ENCODE measurements at regions not wholly inside any gene's neighbourhood (a gene's known extent, or its start where the extent isn't known, plus 50 kb on each side); places are given as distances from the start of the nearest gene placed in this dataset.

DNA sequence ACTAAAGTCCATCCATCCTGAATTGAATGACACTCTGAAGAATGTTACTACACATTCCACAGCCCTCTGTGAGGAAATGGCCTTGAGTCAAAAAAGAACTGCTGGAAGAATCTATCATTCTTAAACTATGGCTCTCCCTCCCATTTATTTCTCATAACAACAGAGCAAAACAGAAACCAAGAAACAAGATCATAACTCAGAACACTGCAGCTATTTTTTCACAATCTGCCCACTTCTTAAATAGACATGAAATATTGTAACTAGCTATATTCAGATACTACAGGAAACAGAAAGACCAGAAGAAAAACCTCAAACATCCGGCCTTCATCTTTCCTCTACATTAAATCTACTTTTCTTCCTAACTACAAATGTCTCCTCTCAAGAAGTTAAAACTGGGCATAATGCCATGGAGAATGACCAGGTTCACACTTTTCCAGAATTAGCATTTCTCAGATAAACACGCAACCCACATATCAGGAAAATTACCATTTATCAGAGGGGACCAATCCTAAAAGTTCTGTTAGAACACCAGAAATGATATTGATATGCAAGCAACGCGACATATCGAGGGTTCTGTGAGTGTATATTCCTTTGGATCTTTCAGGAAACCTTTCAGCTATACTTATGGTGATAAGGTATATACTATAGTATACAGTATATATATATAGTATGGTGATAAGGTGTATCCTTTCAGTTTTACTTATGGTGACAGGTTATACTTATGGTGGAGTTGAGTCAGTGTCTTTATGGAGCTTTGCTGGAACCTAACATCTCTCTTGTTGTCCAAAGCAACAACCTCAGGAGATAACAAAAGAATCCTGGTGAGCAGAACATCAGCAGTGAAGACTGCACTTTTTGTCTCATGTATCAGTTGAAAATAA lies 60.4 kb upstream of the IRF2 start (continued):
- TF ChIP-seq MYC (IDR thresholded peaks at IDR 0.05; ENCODE audit: insufficient read depth, insufficient read length, insufficient replicate concordance, low read length, severe bottlenecking) = no peak
- TF ChIP-seq HDAC6 (IDR thresholded peaks at IDR 0.05; ENCODE audit: unreplicated experiment) = no peak
- TF ChIP-seq, protein P1, sequence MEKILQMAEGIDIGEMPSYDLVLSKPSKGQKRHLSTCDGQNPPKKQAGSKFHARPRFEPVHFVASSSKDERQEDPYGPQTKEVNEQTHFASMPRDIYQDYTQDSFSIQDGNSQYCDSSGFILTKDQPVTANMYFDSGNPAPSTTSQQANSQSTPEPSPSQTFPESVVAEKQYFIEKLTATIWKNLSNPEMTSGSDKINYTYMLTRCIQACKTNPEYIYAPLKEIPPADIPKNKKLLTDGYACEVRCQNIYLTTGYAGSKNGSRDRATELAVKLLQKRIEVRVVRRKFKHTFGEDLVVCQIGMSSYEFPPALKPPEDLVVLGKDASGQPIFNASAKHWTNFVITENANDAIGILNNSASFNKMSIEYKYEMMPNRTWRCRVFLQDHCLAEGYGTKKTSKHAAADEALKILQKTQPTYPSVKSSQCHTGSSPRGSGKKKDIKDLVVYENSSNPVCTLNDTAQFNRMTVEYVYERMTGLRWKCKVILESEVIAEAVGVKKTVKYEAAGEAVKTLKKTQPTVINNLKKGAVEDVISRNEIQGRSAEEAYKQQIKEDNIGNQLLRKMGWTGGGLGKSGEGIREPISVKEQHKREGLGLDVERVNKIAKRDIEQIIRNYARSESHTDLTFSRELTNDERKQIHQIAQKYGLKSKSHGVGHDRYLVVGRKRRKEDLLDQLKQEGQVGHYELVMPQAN (conservative IDR thresholded peaks at IDR 0.05) = no peak
- TF ChIP-seq CBFB (IDR thresholded peaks at IDR 0.05; ENCODE audit: low read depth) = peak; percentile 86
- no peak for TF ChIP-seq POLR2A (IDR thresholded peaks at IDR 0.05; ENCODE audit: low read depth, low read length)
- no peak for TF ChIP-seq NR2C1 (IDR thresholded peaks at IDR 0.05)
- TF ChIP-seq LARP7 (IDR thresholded peaks at IDR 0.05) = no peak
- TF ChIP-seq, protein P2, sequence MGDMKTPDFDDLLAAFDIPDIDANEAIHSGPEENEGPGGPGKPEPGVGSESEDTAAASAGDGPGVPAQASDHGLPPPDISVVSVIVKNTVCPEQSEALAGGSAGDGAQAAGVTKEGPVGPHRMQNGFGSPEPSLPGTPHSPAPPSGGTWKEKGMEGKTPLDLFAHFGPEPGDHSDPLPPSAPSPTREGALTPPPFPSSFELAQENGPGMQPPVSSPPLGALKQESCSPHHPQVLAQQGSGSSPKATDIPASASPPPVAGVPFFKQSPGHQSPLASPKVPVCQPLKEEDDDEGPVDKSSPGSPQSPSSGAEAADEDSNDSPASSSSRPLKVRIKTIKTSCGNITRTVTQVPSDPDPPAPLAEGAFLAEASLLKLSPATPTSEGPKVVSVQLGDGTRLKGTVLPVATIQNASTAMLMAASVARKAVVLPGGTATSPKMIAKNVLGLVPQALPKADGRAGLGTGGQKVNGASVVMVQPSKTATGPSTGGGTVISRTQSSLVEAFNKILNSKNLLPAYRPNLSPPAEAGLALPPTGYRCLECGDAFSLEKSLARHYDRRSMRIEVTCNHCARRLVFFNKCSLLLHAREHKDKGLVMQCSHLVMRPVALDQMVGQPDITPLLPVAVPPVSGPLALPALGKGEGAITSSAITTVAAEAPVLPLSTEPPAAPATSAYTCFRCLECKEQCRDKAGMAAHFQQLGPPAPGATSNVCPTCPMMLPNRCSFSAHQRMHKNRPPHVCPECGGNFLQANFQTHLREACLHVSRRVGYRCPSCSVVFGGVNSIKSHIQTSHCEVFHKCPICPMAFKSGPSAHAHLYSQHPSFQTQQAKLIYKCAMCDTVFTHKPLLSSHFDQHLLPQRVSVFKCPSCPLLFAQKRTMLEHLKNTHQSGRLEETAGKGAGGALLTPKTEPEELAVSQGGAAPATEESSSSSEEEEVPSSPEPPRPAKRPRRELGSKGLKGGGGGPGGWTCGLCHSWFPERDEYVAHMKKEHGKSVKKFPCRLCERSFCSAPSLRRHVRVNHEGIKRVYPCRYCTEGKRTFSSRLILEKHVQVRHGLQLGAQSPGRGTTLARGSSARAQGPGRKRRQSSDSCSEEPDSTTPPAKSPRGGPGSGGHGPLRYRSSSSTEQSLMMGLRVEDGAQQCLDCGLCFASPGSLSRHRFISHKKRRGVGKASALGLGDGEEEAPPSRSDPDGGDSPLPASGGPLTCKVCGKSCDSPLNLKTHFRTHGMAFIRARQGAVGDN (IDR thresholded peaks at IDR 0.05) = peak; percentile 24; the same call in 1 of the 2 replicates
- TF ChIP-seq PML (IDR thresholded peaks at IDR 0.05; ENCODE audit: low read length) = peak; percentile 67
- no peak for TF ChIP-seq SRF (IDR thresholded peaks at IDR 0.05; ENCODE audit: low read depth in 2 of 2, low read length in 2 of 2)
- TF ChIP-seq FOXK2 (IDR thresholded peaks at IDR 0.05) = no peak
- no peak for TF ChIP-seq ZNF24 (IDR thresholded peaks at IDR 0.05)
- no peak for TF ChIP-seq NR2F1 (conservative IDR thresholded peaks at IDR 0.05)
- peak; percentile 78 for TF ChIP-seq BCL3 (IDR thresholded peaks at IDR 0.05; ENCODE audit: borderline replicate concordance, insufficient read depth, low read depth, low read length, poor library complexity, severe bottlenecking)
- TF ChIP-seq, protein P3, sequence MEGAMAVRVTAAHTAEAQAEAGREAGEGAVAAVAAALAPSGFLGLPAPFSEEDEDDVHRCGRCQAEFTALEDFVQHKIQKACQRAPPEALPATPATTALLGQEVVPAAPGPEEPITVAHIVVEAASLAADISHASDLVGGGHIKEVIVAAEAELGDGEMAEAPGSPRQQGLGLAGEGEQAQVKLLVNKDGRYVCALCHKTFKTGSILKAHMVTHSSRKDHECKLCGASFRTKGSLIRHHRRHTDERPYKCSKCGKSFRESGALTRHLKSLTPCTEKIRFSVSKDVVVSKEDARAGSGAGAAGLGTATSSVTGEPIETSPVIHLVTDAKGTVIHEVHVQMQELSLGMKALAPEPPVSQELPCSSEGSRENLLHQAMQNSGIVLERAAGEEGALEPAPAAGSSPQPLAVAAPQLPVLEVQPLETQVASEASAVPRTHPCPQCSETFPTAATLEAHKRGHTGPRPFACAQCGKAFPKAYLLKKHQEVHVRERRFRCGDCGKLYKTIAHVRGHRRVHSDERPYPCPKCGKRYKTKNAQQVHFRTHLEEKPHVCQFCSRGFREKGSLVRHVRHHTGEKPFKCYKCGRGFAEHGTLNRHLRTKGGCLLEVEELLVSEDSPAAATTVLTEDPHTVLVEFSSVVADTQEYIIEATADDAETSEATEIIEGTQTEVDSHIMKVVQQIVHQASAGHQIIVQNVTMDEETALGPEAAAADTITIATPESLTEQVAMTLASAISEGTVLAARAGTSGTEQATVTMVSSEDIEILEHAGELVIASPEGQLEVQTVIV (IDR thresholded peaks at IDR 0.05; ENCODE audit: borderline replicate concordance, partially characterized antibody) = no peak
- TF ChIP-seq KAT2A (conservative IDR thresholded peaks at IDR 0.05; ENCODE audit: control insufficient read depth, low read depth, low read length) = no peak
- TF ChIP-seq RFX5 (IDR thresholded peaks at IDR 0.05; ENCODE audit: low read depth, low read length) = no peak
- TF ChIP-seq, protein P4, sequence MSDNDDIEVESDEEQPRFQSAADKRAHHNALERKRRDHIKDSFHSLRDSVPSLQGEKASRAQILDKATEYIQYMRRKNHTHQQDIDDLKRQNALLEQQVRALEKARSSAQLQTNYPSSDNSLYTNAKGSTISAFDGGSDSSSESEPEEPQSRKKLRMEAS (IDR thresholded peaks at IDR 0.05; ENCODE audit: low read depth, low read length) = no peak
- peak; percentile 98 for TF ChIP-seq NFIC (IDR thresholded peaks at IDR 0.05; ENCODE audit: low read depth, low read length)
- no peak for TF ChIP-seq JUND (IDR thresholded peaks at IDR 0.05; ENCODE audit: low read depth, low read length)
- no peak for TF ChIP-seq ZNF207 (IDR thresholded peaks at IDR 0.05; ENCODE audit: borderline replicate concordance)

Measured in GM12878 (cell line).